H1 (cell line): ENCODE measurements at regions not wholly inside any gene's neighbourhood (a gene's known extent, or its start where the extent isn't known, plus 50 kb on each side); places are given as distances from the start of the nearest gene placed in this dataset.

Experiments
- CTCF ChIA-PET: fragments of 300-600 bp; sonication (Branson Sonifier 250); formaldehyde crosslinking; loops from one replicate; lab custom pipeline; 2021; ENCODE audit not compliant: partially characterized antibody; lab: Charles Lee
- POLR2A ChIA-PET: fragments of 300-600 bp; sonication (Branson Sonifier 250); formaldehyde crosslinking; loops from one replicate; lab custom pipeline; 2021; ENCODE audit warnings: inconsistent platforms; ENCODE audit not compliant: partially characterized antibody; lab: Charles Lee
- DNase-seq, 2 experiments: peaks; one replicate each; pipeline versions ENCODE4 v3.0.0 to v3.0.0-alpha.2; 2010 to 2022; ENCODE audit warnings: low spot score in 2 of 2, low read depth in 1 of 2, mixed read lengths in 1 of 2
- FAIRE-seq: peaks from 2 replicates; lab custom pipeline; 2011; peaks lifted over from hg19 to GRCh38; lab: Jason Lieb, UNC
- H2AFZ ChIP-seq: 2 replicates; pipeline ENCODE4 v1.8.1; 2012; ENCODE audit warnings: low read length, inconsistent platforms
- H2AK5ac ChIP-seq: 2 replicates; pipeline ENCODE4 v1.6.1; 2013; ENCODE audit warnings: low read depth, low read length
- H2BK120ac ChIP-seq: replicated peaks from 2 replicates; pipeline ENCODE3; 2013; ENCODE audit warnings: low read depth, low read length, inconsistent platforms
- H2BK12ac ChIP-seq: 2 replicates; pipeline ENCODE4 v1.6.1; 2013; ENCODE audit warnings: low read depth, low read length
- H2BK15ac ChIP-seq: 2 replicates; pipeline ENCODE4 v1.6.1; 2013; ENCODE audit warnings: low read length
- H2BK20ac ChIP-seq: 2 replicates; pipeline ENCODE4 v1.6.1; 2013; ENCODE audit warnings: low read length
- H2BK5ac ChIP-seq: 2 replicates; pipeline ENCODE4 v1.6.1; 2013; ENCODE audit warnings: low read depth, low read length
- H3K14ac ChIP-seq: 2 replicates; pipeline ENCODE4 v1.6.1; 2013; ENCODE audit warnings: inconsistent platforms; ENCODE audit not compliant: insufficient read length
- H3K18ac ChIP-seq: 2 replicates; pipeline ENCODE4 v1.6.1; 2013; ENCODE audit warnings: low read length; ENCODE audit errors: extremely low read depth
- H3K23ac ChIP-seq: 2 replicates; pipeline ENCODE4 v1.6.1; 2013; ENCODE audit warnings: inconsistent platforms; ENCODE audit not compliant: insufficient read length
- H3K23me2 ChIP-seq: 2 replicates; pipeline ENCODE4 v1.6.1; 2013; ENCODE audit warnings: low read depth, low read length
- H3K27ac ChIP-seq: 2 replicates; pipeline ENCODE4 v1.6.1; 2011; ENCODE audit warnings: low read depth, low read length, inconsistent platforms
- H3K27me3 ChIP-seq, 4 experiments: replicated peaks in 1 of 4; 1 replicate in 1 of 4; 2 replicates in 3 of 4; pipeline versions ENCODE4 v1.6.1 to v1.8.1; 2011 to 2013; ENCODE audit warnings: low read length in 3 of 4, mild to moderate bottlenecking in 3 of 4, inconsistent platforms in 2 of 4, mixed read lengths in 2 of 4, moderate library complexity in 1 of 4; ENCODE audit not compliant: control insufficient read depth in 3 of 4, insufficient read depth in 3 of 4; ENCODE audit errors: extremely low read depth in 1 of 4
- H3K36me3 ChIP-seq, 4 experiments: 2 replicates each; pipeline versions ENCODE4 v1.6.1 to v1.8.1; 2011 to 2013; ENCODE audit warnings: mild to moderate bottlenecking in 4 of 4, low read length in 3 of 4, moderate library complexity in 2 of 4, control low read depth in 1 of 4, inconsistent platforms in 1 of 4; ENCODE audit not compliant: insufficient read depth in 4 of 4, control insufficient read depth in 2 of 4
- H3K4ac ChIP-seq: replicated peaks from 2 replicates; pipeline ENCODE3; 2013; ENCODE audit warnings: low read length, low read depth, mixed read lengths, inconsistent platforms; ENCODE audit not compliant: insufficient read length
- H3K4me1 ChIP-seq, 4 experiments: replicated peaks in 1 of 4; 1 replicate in 1 of 4; 2 replicates in 3 of 4; pipeline versions ENCODE4 v1.6.1 to v1.8.1; 2011 to 2013; ENCODE audit warnings: low read length in 3 of 4, inconsistent platforms in 2 of 4, mixed read lengths in 1 of 4; ENCODE audit not compliant: insufficient read depth in 4 of 4, control insufficient read depth in 3 of 4
- H3K4me2 ChIP-seq, 2 experiments: 2 replicates each; pipeline versions ENCODE4 v1.6.1 to v1.8.1; 2011 to 2013; ENCODE audit warnings: low read depth in 2 of 2, low read length in 2 of 2, control low read depth in 1 of 2, inconsistent platforms in 1 of 2, mild to moderate bottlenecking in 1 of 2; ENCODE audit not compliant: insufficient read depth in 1 of 2
- H3K4me3 ChIP-seq, 4 experiments: fragments of 200-600, 300-600 bp in 1 of 4; sonication (generic), shearing (Covaris generic), sonication (Bioruptor Twin) in 1 of 4; 2 replicates each; pipeline versions ENCODE4 v1.5.1 to v1.8.1; 2011 to 2016; ENCODE audit warnings: low read length in 4 of 4, low read depth in 3 of 4, control low read depth in 2 of 4, inconsistent platforms in 2 of 4, mild to moderate bottlenecking in 2 of 4, mixed read lengths in 1 of 4, moderate library complexity in 1 of 4; ENCODE audit not compliant: insufficient read depth in 2 of 4; ENCODE audit errors: extremely low read depth in 1 of 4
- H3K56ac ChIP-seq: replicated peaks from 2 replicates; pipeline ENCODE3; 2013; ENCODE audit warnings: low read depth, mild to moderate bottlenecking, mixed read lengths, low read length, inconsistent platforms; ENCODE audit not compliant: insufficient read length
- H3K79me1 ChIP-seq: 2 replicates; pipeline ENCODE4 v1.6.1; 2013; ENCODE audit warnings: low read depth, low read length, control low read depth
- H3K79me2 ChIP-seq, 2 experiments: 2 replicates each; pipeline versions ENCODE4 v1.6.1 to v1.8.1; 2012 to 2013; ENCODE audit warnings: low read length in 2 of 2, mild to moderate bottlenecking in 2 of 2, inconsistent platforms in 1 of 2; ENCODE audit not compliant: insufficient read depth in 2 of 2, control insufficient read depth in 1 of 2
- H3K9ac ChIP-seq, 4 experiments: replicated peaks in 1 of 4; 1 replicate in 1 of 4; 2 replicates in 3 of 4; pipeline versions ENCODE4 v1.6.1 to v1.8.1; 2011 to 2013; ENCODE audit warnings: low read depth in 3 of 4, low read length in 3 of 4, control low read depth in 2 of 4, mild to moderate bottlenecking in 2 of 4, moderate library complexity in 2 of 4, inconsistent platforms in 1 of 4; ENCODE audit errors: extremely low read depth in 1 of 4
- H3K9me3 ChIP-seq, 2 experiments: 2 replicates each; pipeline versions ENCODE4 v1.6.1 to v1.8.1; 2012 to 2013; ENCODE audit warnings: mild to moderate bottlenecking in 2 of 2, moderate library complexity in 2 of 2, control low read depth in 1 of 2, inconsistent platforms in 1 of 2, low read depth in 1 of 2, low read length in 1 of 2, mixed read lengths in 1 of 2; ENCODE audit not compliant: insufficient read depth in 2 of 2
- H4K20me1 ChIP-seq, 2 experiments: replicated peaks in 1 of 2; 2 replicates each; pipeline versions ENCODE3 to v1.8.1; 2011 to 2013; ENCODE audit warnings: inconsistent platforms in 2 of 2, low read length in 2 of 2, mild to moderate bottlenecking in 1 of 2; ENCODE audit not compliant: insufficient read depth in 2 of 2, control insufficient read depth in 1 of 2
- H4K5ac ChIP-seq: 2 replicates; pipeline ENCODE4 v1.6.1; 2013; ENCODE audit warnings: low read length, low read depth, mixed read lengths, inconsistent platforms; ENCODE audit not compliant: insufficient read length
- H4K8ac ChIP-seq: 2 replicates; pipeline ENCODE4 v1.8.0; 2013; ENCODE audit warnings: mild to moderate bottlenecking, moderate library complexity, low read length, inconsistent platforms; ENCODE audit not compliant: insufficient read depth; ENCODE audit errors: extremely low read depth
- H4K91ac ChIP-seq: replicated peaks from 2 replicates; pipeline ENCODE3; 2013; ENCODE audit warnings: low read length, mixed read lengths, inconsistent platforms; ENCODE audit not compliant: insufficient read length
- BCL11A ChIP-seq, 2 experiments: IDR thresholded peaks; one replicate each; pipeline ENCODE4 v1.6.1; 2011; ENCODE audit warnings: low read depth in 2 of 2, low read length in 2 of 2, mild to moderate bottlenecking in 2 of 2
- CTBP2 ChIP-seq: IDR thresholded peaks from 2 replicates; pipeline ENCODE4 v1.7.0; 2011; ENCODE audit warnings: borderline replicate concordance, mild to moderate bottlenecking, moderate library complexity, mixed read lengths, low read length; ENCODE audit not compliant: insufficient read depth, insufficient read length
- EGR1 ChIP-seq: IDR thresholded peaks from 2 replicates; pipeline ENCODE4 v1.6.1; 2011; ENCODE audit warnings: low read depth, low read length, borderline replicate concordance
- FOSL1 ChIP-seq: IDR thresholded peaks from 2 replicates; pipeline ENCODE4 v1.6.1; 2011; ENCODE audit warnings: mild to moderate bottlenecking, low read depth, low read length, moderate library complexity; ENCODE audit not compliant: insufficient read depth
- GTF2F1 ChIP-seq: IDR thresholded peaks from 2 replicates; pipeline ENCODE4 v1.6.1; 2012; ENCODE audit warnings: low read depth, low read length, improper control_type of control experiment, borderline replicate concordance
- HDAC2 ChIP-seq, 2 experiments: fragments of 300-600 bp in 1 of 2; sonication (generic) in 1 of 2; IDR thresholded peaks; 2 replicates each; pipeline ENCODE4 v1.6.1; 2011 to 2012; ENCODE audit warnings: low read depth in 2 of 2, low read length in 2 of 2, mild to moderate bottlenecking in 2 of 2, moderate library complexity in 2 of 2, borderline replicate concordance in 1 of 2, inconsistent platforms in 1 of 2
- KDM1A ChIP-seq: fragments of 200-600, 300-600 bp; sonication (generic); IDR thresholded peaks from 2 replicates; pipeline ENCODE4 v1.7.1; 2016; ENCODE audit warnings: mild to moderate bottlenecking, low read length, borderline replicate concordance
- KDM5A ChIP-seq: fragments of 200-600 bp; IDR thresholded peaks from 2 replicates; pipeline ENCODE4 v1.7.1; 2012; ENCODE audit warnings: mild to moderate bottlenecking, low read length, inconsistent platforms, mixed read lengths
- MAX ChIP-seq: IDR thresholded peaks from 2 replicates; pipeline ENCODE4 v1.6.1; 2012; ENCODE audit warnings: inconsistent platforms
- POLR2AphosphoS5 ChIP-seq: IDR thresholded peaks from 2 replicates; pipeline ENCODE4 v1.6.1; 2011; ENCODE audit warnings: low read depth, low read length
- POU5F1 ChIP-seq: IDR thresholded peaks from 2 replicates; pipeline ENCODE4 v1.6.1; 2011; ENCODE audit warnings: low read depth, mild to moderate bottlenecking, low read length, moderate library complexity
- RXRA ChIP-seq: IDR thresholded peaks from 2 replicates; pipeline ENCODE4 v1.6.1; 2011; ENCODE audit warnings: low read depth, mild to moderate bottlenecking, low read length, moderate library complexity; ENCODE audit not compliant: insufficient read depth
- SUZ12 ChIP-seq: fragments of 200-600 bp; sonication (generic); IDR thresholded peaks from 2 replicates; pipeline ENCODE4 v1.6.1; 2012; ENCODE audit warnings: mild to moderate bottlenecking, inconsistent platforms, low read length, moderate library complexity, mixed read lengths
- TEAD4 ChIP-seq: IDR thresholded peaks from 2 replicates; pipeline ENCODE4 v1.6.1; 2012; ENCODE audit warnings: low read depth, low read length, inconsistent platforms, mixed read lengths
- WGBS, 2 experiments: shearing (Covaris generic) in 1 of 2; methylation state at CpG; one replicate each; pipeline versions ENCODE4 v1.1.6 to v1.1.7; 2013 to 2015; ENCODE audit warnings: low lambda C conversion rate in 2 of 2, mixed read lengths in 2 of 2, inconsistent platforms in 1 of 2, low coverage in 1 of 2, missing lambda C conversion rate in 1 of 2; ENCODE audit not compliant: insufficient replicate concordance in 2 of 2, insufficient coverage in 1 of 2, insufficient read length in 1 of 2; ENCODE audit errors: extremely low coverage in 1 of 2, missing lambda C conversion rate in 1 of 2; 5-methylcytosine and 5-hydroxymethylcytosine counted together

- no peak overlapping the region for H2AFZ ChIP-seq
- H4K5ac ChIP-seq = no peak overlapping the region
- peaks cover 0 to 8% (median 4%) of the 10 kb centered on the region in 4 experiments; a peak in 4 of 7 replicates for H3K4me1 ChIP-seq
- H3K4me2 ChIP-seq = no peak overlapping the region
- H3K36me3 ChIP-seq = no peaks in the 10 kb centered on the region
- 85% methylated on average over 3 of the region's 3 CpGs; no CpG with 5 or more reads in 1 of the 2 experiments for WGBS, 2 experiments
- H3K14ac ChIP-seq = no peak overlapping the region
- H2BK5ac ChIP-seq = no peak overlapping the region
- H2BK120ac ChIP-seq = no peak overlapping the region
- H3K9me3 ChIP-seq = no peaks in the 10 kb centered on the region
- H3K79me1 ChIP-seq = no peaks in the 10 kb centered on the region
- H3K23me2 ChIP-seq = no peaks in the 10 kb centered on the region; the same call in 1 of the 2 replicates
- H3K27ac ChIP-seq = no peak overlapping the region
- no peak overlapping the region for H3K23ac ChIP-seq
- ChIA-PET CTCF (interaction anchor here (0.5 kb wide), 1 partner anchor 72 kb away, joined by 3 read pairs; no protein-coding TSS in a partner anchor), POLR2A (no interaction called here)
- no peak for DNase-seq
- no peak overlapping the region for H3K4me3 ChIP-seq
- FAIRE-seq = no peak
- H3K79me2 ChIP-seq = no peaks in the 10 kb centered on the region
- no peak overlapping the region for H4K91ac ChIP-seq
- no peak overlapping the region for H2BK20ac ChIP-seq
- H3K18ac ChIP-seq = no peak overlapping the region
- H3K27me3 ChIP-seq = no peaks in the 10 kb centered on the region
- H3K4ac ChIP-seq = no peak overlapping the region
- H3K9ac ChIP-seq = no peak overlapping the region
- H2BK12ac ChIP-seq = no peak overlapping the region
- H2BK15ac ChIP-seq = no peak overlapping the region
- no peaks in the 10 kb centered on the region for H4K20me1 ChIP-seq
- no peak overlapping the region for H3K56ac ChIP-seq
- H4K8ac ChIP-seq = no peak overlapping the region
- H2AK5ac ChIP-seq = no peak overlapping the region
- TF ChIP-seq POLR2AphosphoS5 = no peak
- no peak for TF ChIP-seq HDAC2 (IDR thresholded peaks at IDR 0.05; ENCODE audit: borderline replicate concordance in 1 of 2, low read depth in 2 of 2, low read length in 2 of 2)
- TF ChIP-seq EGR1 = no peak
- no peak for TF ChIP-seq MAX
- TF ChIP-seq BCL11A (IDR thresholded peaks at IDR 0.05; ENCODE audit: low read depth in 2 of 2, low read length in 2 of 2) = no peak
- no peak for TF ChIP-seq POU5F1
- no peak for TF ChIP-seq RXRA
- no peak for TF ChIP-seq TEAD4
- no peak for TF ChIP-seq FOSL1
- no peak for TF ChIP-seq KDM5A
- TF ChIP-seq KDM1A = no peak
- TF ChIP-seq SUZ12 = no peak
- no peak for TF ChIP-seq GTF2F1
- no peak for TF ChIP-seq CTBP2
These were observed 59.9 kb upstream of the NRIP1 start for GRCh38 chr21:15124731-15125130.
